ENCODE measurements at regions not wholly inside any gene's neighbourhood (a gene's known extent, or its start where the extent isn't known, plus 50 kb on each side); places are given as distances from the start of the nearest gene placed in this dataset.

GRCh38 chr13:99145461-99145860 lies 55.2 kb upstream of the UBAC2 start:
- TF ChIP-seq YY1 (IDR thresholded peaks at IDR 0.05; ENCODE audit: insufficient read depth, insufficient read length) (no peak), ZNF274 (IDR thresholded peaks at IDR 0.05; ENCODE audit: low read depth, low read length) (no peak)

All from NT2/D1 (cell line).